GM23338 (cell line): ENCODE measurements at regions not wholly inside any gene's neighbourhood (a gene's known extent, or its start where the extent isn't known, plus 50 kb on each side); places are given as distances from the start of the nearest gene placed in this dataset.

Source experiments
- ATAC-seq: fragments of 200-7000 bp; cut with Tn5 transposase; 3 replicates; pipeline ENCODE4 v1.9.1; 2020
- DNase-seq: peaks from one replicate; pipeline ENCODE4 v3.0.0-alpha.2; 2015; ENCODE audit warnings: low spot score
- H2AFZ ChIP-seq: fragments of 200-600 bp; sonication (generic); 2 replicates; pipeline ENCODE4 v1.8.0; 2016; ENCODE audit warnings: antibody characterized with exemption, mild to moderate bottlenecking, moderate library complexity
- H3F3A ChIP-seq: fragments of 200-600 bp; sonication (generic); replicated peaks from 2 replicates; pipeline ENCODE4 v1.8.0; 2017; ENCODE audit warnings: antibody characterized with exemption, mixed run types, low read depth
- H3K27ac ChIP-seq: fragments of 200-600 bp; sonication (generic); 2 replicates; pipeline ENCODE4 v1.6.1; 2016; ENCODE audit warnings: low read depth
- H3K27me3 ChIP-seq: fragments of 200-600 bp; sonication (generic); 2 replicates; pipeline ENCODE4 v1.8.0; 2016; ENCODE audit warnings: mild to moderate bottlenecking, mixed run types, moderate library complexity; ENCODE audit not compliant: insufficient read depth
- H3K36me3 ChIP-seq: fragments of 200-600 bp; sonication (generic); 2 replicates; pipeline ENCODE4 v1.8.0; 2016; ENCODE audit warnings: mild to moderate bottlenecking; ENCODE audit not compliant: insufficient read depth
- H3K4me1 ChIP-seq: fragments of 200-600 bp; sonication (generic); 2 replicates; pipeline ENCODE4 v1.8.0; 2016; ENCODE audit warnings: mild to moderate bottlenecking, moderate library complexity; ENCODE audit not compliant: insufficient read depth
- H3K4me2 ChIP-seq: fragments of 200-600 bp; sonication (generic); 2 replicates; pipeline ENCODE4 v1.7.1; 2017; ENCODE audit warnings: mixed run types
- H3K4me3 ChIP-seq: fragments of 200-600 bp; sonication (generic); 2 replicates; pipeline ENCODE4 v1.6.1; 2016; ENCODE audit warnings: mixed run types
- H3K79me2 ChIP-seq: fragments of 200-600 bp; sonication (generic); replicated peaks from 2 replicates; pipeline ENCODE4 v1.8.0; 2017; ENCODE audit warnings: mild to moderate bottlenecking; ENCODE audit not compliant: insufficient read depth
- H3K9me2 ChIP-seq: fragments of 200-600 bp; sonication (generic); 2 replicates; pipeline ENCODE4 v1.8.0; 2017; ENCODE audit not compliant: insufficient read depth
- H4K20me1 ChIP-seq: fragments of 200-600 bp; sonication (generic); replicated peaks from 2 replicates; pipeline ENCODE4 v1.8.0; 2017; ENCODE audit warnings: mild to moderate bottlenecking; ENCODE audit not compliant: insufficient read depth
- H3K27ac Mint-ChIP-seq: 2 replicates; pipeline ENCODE4 v1.8.0; 2020; ENCODE audit warnings: inconsistent platforms, mild to moderate bottlenecking, moderate library complexity, mixed read lengths
- H3K27me3 Mint-ChIP-seq: 3 replicates; pipeline ENCODE4 v1.8.0; 2022; ENCODE audit warnings: low read depth, mild to moderate bottlenecking, moderate library complexity, mixed read lengths, inconsistent platforms; ENCODE audit not compliant: insufficient read depth, poor library complexity
- H3K36me3 Mint-ChIP-seq: 3 replicates; pipeline ENCODE4 v1.8.0; 2021; ENCODE audit warnings: low read depth, mild to moderate bottlenecking, inconsistent platforms, moderate library complexity, mixed read lengths
- H3K4me1 Mint-ChIP-seq: 3 replicates; pipeline ENCODE4 v1.8.0; 2020; ENCODE audit warnings: mild to moderate bottlenecking, inconsistent platforms, mixed read lengths
- H3K4me3 Mint-ChIP-seq: 3 replicates; pipeline ENCODE4 v1.8.0; 2021; ENCODE audit warnings: moderate library complexity, mild to moderate bottlenecking, inconsistent platforms, mixed read lengths
- H3K9me3 Mint-ChIP-seq: 3 replicates; pipeline ENCODE4 v1.8.0; 2020; ENCODE audit warnings: moderate library complexity, mild to moderate bottlenecking, inconsistent platforms, mixed read lengths
- CREB1 ChIP-seq: fragments of 250-450 bp; sonication (Bioruptor Pico); IDR thresholded peaks from 2 replicates; pipeline ENCODE4 v1.5.0; 2020; ENCODE audit warnings: low read depth, mild to moderate bottlenecking, moderate library complexity
- EZH2 ChIP-seq: fragments of 200-600 bp; sonication (generic); IDR thresholded peaks from one replicate; pipeline ENCODE4 v1.8.0; 2017; ENCODE audit warnings: antibody characterized with exemption, mild to moderate bottlenecking, low read depth; ENCODE audit not compliant: unreplicated experiment
- EZH2phosphoT487 ChIP-seq: fragments of 200-600 bp; sonication (generic); IDR thresholded peaks from one replicate; pipeline ENCODE4 v1.8.1; 2018; ENCODE audit warnings: antibody characterized with exemption; ENCODE audit not compliant: unreplicated experiment
- JUNB ChIP-seq: IDR thresholded peaks from one replicate; pipeline ENCODE4 v1.6.1; 2016; ENCODE audit warnings: antibody characterized with exemption; ENCODE audit not compliant: unreplicated experiment
- NANOG ChIP-seq: IDR thresholded peaks from 2 replicates; pipeline ENCODE4 v1.6.1; 2016; ENCODE audit warnings: antibody characterized with exemption, borderline replicate concordance
- POLR2AphosphoS5 ChIP-seq: IDR thresholded peaks from 2 replicates; pipeline ENCODE4 v1.6.1; 2016; ENCODE audit warnings: antibody characterized with exemption, low read depth
- STAT1 ChIP-seq: IDR thresholded peaks from one replicate; pipeline ENCODE4 v1.6.1; 2016; ENCODE audit warnings: antibody characterized with exemption; ENCODE audit not compliant: unreplicated experiment
- ZNF114 ChIP-seq: fragments of 250-450 bp; sonication (Bioruptor Pico); IDR thresholded peaks from 2 replicates; pipeline ENCODE4 v1.5.0; 2020; ENCODE audit warnings: mild to moderate bottlenecking, moderate library complexity
- ZNF331 ChIP-seq: fragments of 250-450 bp; sonication (Bioruptor Pico); IDR thresholded peaks from 2 replicates; pipeline ENCODE4 v1.5.0; 2020; ENCODE audit warnings: low read depth, mild to moderate bottlenecking, moderate library complexity
- TF ChIP-seq, protein P1 (sequence below): IDR thresholded peaks from one replicate; pipeline ENCODE4 v1.6.1; 2018; ENCODE audit warnings: antibody characterized with exemption; ENCODE audit not compliant: unreplicated experiment
- TF ChIP-seq, protein P2 (sequence below): fragments of 250-450 bp; sonication (Bioruptor Pico); IDR thresholded peaks from 2 replicates; pipeline ENCODE4 v1.5.0; 2020; ENCODE audit warnings: mild to moderate bottlenecking, moderate library complexity
- TF ChIP-seq, protein P3 (sequence below): IDR thresholded peaks from 2 replicates; pipeline ENCODE4 v1.6.1; 2016; ENCODE audit warnings: antibody characterized with exemption
- TF ChIP-seq, protein P4 (sequence below), 2 experiments: fragments of 200-600 bp in 1 of 2; sonication (generic) in 1 of 2; conservative IDR thresholded peaks; 2 replicates each; pipeline versions ENCODE4 v1.5.1 to v1.6.1; 2016 to 2017; ENCODE audit warnings: antibody characterized with exemption in 2 of 2, low read depth in 2 of 2, mild to moderate bottlenecking in 2 of 2, moderate library complexity in 1 of 2

DNA sequence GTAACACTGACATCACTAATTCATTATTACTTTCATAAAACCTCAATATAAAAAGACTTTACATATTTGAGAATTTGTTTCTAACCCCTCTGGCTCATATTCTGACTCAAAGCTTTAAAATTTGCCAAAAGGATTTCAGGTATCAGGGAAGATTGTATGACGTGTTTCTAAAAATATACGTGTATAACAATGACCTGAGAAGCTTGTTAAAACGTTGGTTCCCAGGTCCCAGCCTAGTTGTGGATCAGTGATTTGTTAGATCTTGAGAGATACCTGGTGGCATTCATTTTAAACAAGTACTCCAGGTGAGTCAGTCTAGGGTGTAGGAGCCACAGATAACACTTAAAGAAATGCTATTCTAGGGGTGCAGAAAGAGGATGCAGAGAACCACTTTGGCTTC lies 1096.8 kb upstream of the NXPH2 start:
- H3K4me1 Mint-ChIP-seq, result 0 out of 3 replicates have a peak, but pooled peaks cover 3% of the 10 kb centered on the region
- H3K4me3 Mint-ChIP-seq, result no peak overlapping the region
- Histone ChIP-seq H3K4me1 (no peaks in the 10 kb centered on the region; the same call in 1 of the 2 replicates), H3K9me2 (no peaks in the 10 kb centered on the region), H2AFZ (no peak overlapping the region), H3K27ac (no peak overlapping the region), H3F3A (no peaks in the 10 kb centered on the region), H3K4me3 (no peak overlapping the region), H3K36me3 (no peaks in the 10 kb centered on the region), H3K79me2 (no peaks in the 10 kb centered on the region), H4K20me1 (no peaks in the 10 kb centered on the region), H3K27me3 (no peaks in the 10 kb centered on the region), H3K4me2 (no peak overlapping the region)
- H3K27ac Mint-ChIP-seq, result no peak overlapping the region
- no peaks in the 10 kb centered on the region for H3K27me3 Mint-ChIP-seq
- ATAC-seq (no peak), DNase-seq (no peak)
- TF ChIP-seq, protein P1, sequence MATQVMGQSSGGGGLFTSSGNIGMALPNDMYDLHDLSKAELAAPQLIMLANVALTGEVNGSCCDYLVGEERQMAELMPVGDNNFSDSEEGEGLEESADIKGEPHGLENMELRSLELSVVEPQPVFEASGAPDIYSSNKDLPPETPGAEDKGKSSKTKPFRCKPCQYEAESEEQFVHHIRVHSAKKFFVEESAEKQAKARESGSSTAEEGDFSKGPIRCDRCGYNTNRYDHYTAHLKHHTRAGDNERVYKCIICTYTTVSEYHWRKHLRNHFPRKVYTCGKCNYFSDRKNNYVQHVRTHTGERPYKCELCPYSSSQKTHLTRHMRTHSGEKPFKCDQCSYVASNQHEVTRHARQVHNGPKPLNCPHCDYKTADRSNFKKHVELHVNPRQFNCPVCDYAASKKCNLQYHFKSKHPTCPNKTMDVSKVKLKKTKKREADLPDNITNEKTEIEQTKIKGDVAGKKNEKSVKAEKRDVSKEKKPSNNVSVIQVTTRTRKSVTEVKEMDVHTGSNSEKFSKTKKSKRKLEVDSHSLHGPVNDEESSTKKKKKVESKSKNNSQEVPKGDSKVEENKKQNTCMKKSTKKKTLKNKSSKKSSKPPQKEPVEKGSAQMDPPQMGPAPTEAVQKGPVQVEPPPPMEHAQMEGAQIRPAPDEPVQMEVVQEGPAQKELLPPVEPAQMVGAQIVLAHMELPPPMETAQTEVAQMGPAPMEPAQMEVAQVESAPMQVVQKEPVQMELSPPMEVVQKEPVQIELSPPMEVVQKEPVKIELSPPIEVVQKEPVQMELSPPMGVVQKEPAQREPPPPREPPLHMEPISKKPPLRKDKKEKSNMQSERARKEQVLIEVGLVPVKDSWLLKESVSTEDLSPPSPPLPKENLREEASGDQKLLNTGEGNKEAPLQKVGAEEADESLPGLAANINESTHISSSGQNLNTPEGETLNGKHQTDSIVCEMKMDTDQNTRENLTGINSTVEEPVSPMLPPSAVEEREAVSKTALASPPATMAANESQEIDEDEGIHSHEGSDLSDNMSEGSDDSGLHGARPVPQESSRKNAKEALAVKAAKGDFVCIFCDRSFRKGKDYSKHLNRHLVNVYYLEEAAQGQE, result no peak
- TF ChIP-seq, protein P2, sequence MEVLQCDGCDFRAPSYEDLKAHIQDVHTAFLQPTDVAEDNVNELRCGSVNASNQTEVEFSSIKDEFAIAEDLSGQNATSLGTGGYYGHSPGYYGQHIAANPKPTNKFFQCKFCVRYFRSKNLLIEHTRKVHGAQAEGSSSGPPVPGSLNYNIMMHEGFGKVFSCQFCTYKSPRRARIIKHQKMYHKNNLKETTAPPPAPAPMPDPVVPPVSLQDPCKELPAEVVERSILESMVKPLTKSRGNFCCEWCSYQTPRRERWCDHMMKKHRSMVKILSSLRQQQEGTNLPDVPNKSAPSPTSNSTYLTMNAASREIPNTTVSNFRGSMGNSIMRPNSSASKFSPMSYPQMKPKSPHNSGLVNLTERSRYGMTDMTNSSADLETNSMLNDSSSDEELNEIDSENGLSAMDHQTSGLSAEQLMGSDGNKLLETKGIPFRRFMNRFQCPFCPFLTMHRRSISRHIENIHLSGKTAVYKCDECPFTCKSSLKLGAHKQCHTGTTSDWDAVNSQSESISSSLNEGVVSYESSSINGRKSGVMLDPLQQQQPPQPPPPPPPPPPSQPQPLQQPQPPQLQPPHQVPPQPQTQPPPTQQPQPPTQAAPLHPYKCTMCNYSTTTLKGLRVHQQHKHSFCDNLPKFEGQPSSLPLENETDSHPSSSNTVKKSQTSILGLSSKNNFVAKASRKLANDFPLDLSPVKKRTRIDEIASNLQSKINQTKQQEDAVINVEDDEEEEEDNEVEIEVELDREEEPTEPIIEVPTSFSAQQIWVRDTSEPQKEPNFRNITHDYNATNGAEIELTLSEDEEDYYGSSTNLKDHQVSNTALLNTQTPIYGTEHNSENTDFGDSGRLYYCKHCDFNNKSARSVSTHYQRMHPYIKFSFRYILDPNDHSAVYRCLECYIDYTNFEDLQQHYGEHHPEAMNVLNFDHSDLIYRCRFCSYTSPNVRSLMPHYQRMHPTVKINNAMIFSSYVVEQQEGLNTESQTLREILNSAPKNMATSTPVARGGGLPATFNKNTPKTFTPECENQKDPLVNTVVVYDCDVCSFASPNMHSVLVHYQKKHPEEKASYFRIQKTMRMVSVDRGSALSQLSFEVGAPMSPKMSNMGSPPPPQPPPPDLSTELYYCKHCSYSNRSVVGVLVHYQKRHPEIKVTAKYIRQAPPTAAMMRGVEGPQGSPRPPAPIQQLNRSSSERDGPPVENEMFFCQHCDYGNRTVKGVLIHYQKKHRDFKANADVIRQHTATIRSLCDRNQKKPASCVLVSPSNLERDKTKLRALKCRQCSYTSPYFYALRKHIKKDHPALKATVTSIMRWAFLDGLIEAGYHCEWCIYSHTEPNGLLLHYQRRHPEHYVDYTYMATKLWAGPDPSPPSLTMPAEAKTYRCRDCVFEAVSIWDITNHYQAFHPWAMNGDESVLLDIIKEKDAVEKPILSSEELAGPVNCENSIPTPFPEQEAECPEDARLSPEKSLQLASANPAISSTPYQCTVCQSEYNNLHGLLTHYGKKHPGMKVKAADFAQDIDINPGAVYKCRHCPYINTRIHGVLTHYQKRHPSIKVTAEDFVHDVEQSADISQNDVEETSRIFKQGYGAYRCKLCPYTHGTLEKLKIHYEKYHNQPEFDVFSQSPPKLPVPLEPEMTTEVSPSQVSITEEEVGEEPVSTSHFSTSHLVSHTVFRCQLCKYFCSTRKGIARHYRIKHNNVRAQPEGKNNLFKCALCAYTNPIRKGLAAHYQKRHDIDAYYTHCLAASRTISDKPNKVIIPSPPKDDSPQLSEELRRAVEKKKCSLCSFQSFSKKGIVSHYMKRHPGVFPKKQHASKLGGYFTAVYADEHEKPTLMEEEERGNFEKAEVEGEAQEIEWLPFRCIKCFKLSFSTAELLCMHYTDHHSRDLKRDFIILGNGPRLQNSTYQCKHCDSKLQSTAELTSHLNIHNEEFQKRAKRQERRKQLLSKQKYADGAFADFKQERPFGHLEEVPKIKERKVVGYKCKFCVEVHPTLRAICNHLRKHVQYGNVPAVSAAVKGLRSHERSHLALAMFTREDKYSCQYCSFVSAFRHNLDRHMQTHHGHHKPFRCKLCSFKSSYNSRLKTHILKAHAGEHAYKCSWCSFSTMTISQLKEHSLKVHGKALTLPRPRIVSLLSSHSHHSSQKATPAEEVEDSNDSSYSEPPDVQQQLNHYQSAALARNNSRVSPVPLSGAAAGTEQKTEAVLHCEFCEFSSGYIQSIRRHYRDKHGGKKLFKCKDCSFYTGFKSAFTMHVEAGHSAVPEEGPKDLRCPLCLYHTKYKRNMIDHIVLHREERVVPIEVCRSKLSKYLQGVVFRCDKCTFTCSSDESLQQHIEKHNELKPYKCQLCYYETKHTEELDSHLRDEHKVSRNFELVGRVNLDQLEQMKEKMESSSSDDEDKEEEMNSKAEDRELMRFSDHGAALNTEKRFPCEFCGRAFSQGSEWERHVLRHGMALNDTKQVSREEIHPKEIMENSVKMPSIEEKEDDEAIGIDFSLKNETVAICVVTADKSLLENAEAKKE, result no peak
- TF ChIP-seq EZH2phosphoT487 (no peak), ZNF331 (CRISPR knock-in tag) (no peak), ZNF114 (CRISPR knock-in tag) (no peak), POLR2AphosphoS5 (no peak), STAT1 (no peak), CREB1 (CRISPR knock-in tag) (no peak), NANOG (no peak), JUNB (no peak), EZH2 (no peak)
- TF ChIP-seq, protein P3, sequence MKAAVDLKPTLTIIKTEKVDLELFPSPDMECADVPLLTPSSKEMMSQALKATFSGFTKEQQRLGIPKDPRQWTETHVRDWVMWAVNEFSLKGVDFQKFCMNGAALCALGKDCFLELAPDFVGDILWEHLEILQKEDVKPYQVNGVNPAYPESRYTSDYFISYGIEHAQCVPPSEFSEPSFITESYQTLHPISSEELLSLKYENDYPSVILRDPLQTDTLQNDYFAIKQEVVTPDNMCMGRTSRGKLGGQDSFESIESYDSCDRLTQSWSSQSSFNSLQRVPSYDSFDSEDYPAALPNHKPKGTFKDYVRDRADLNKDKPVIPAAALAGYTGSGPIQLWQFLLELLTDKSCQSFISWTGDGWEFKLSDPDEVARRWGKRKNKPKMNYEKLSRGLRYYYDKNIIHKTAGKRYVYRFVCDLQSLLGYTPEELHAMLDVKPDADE, result no peak
- TF ChIP-seq, protein P4, sequence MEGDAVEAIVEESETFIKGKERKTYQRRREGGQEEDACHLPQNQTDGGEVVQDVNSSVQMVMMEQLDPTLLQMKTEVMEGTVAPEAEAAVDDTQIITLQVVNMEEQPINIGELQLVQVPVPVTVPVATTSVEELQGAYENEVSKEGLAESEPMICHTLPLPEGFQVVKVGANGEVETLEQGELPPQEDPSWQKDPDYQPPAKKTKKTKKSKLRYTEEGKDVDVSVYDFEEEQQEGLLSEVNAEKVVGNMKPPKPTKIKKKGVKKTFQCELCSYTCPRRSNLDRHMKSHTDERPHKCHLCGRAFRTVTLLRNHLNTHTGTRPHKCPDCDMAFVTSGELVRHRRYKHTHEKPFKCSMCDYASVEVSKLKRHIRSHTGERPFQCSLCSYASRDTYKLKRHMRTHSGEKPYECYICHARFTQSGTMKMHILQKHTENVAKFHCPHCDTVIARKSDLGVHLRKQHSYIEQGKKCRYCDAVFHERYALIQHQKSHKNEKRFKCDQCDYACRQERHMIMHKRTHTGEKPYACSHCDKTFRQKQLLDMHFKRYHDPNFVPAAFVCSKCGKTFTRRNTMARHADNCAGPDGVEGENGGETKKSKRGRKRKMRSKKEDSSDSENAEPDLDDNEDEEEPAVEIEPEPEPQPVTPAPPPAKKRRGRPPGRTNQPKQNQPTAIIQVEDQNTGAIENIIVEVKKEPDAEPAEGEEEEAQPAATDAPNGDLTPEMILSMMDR (conservative IDR thresholded peaks at IDR 0.05; ENCODE audit: low read depth in 2 of 2), result no peak
- peaks cover 3% of the 10 kb centered on the region; the same call in 1 of the 3 replicates for H3K36me3 Mint-ChIP-seq
- peaks cover 3% of the 10 kb centered on the region; the same call in 2 of the 3 replicates for H3K9me3 Mint-ChIP-seq
